H1 (cell line): ENCODE measurements at regions not wholly inside any gene's neighbourhood (a gene's known extent, or its start where the extent isn't known, plus 50 kb on each side); places are given as distances from the start of the nearest gene placed in this dataset.

Experiments used
- CTBP2 ChIP-seq: IDR thresholded peaks from 2 replicates; pipeline ENCODE4 v1.7.0; 2011; ENCODE audit warnings: borderline replicate concordance, mild to moderate bottlenecking, moderate library complexity, mixed read lengths, low read length; ENCODE audit not compliant: insufficient read depth, insufficient read length
- CTCF ChIP-seq, 3 experiments: IDR thresholded peaks; 1 replicate in 2 of 3; 2 replicates in 1 of 3; pipeline versions ENCODE4 v1.5.1 to v1.6.1; 2011; ENCODE audit warnings: low read length in 3 of 3, mild to moderate bottlenecking in 3 of 3, inconsistent platforms in 2 of 3, low read depth in 1 of 3, moderate library complexity in 1 of 3; ENCODE audit not compliant: insufficient read depth in 1 of 3; ENCODE audit errors: control extremely low read depth in 1 of 3

DNA sequence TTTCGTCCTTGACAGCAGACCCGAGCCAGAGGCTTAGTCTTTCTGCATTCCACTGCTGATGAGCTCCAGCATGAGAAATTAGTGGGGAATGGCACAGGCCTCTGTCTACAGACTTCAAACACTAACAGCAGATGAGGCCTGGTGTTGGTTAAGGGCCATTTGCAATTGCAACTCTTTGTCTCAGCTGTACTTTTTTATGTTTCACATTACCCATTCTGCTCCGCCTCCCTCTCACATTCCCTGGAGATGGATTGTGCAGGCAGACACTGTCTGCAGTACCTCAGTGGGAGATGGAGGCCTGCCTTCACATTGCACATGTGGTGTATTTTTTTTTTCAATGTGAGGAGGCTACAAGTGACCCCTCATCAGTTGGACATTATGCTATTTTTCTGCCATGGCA is 370.2 kb downstream of the DUSP10 start (continued):
- TF ChIP-seq CTCF (IDR thresholded peaks at IDR 0.05; ENCODE audit: control extremely low read depth in 1 of 3, insufficient read depth in 1 of 3, low read depth in 1 of 3, low read length in 3 of 3) (no peak), CTBP2 (no peak)
